C1 segment of cervical spinal cord (tissue), 14 donors: ENCODE measurements at regions not wholly inside any gene's neighbourhood (a gene's known extent, or its start where the extent isn't known, plus 50 kb on each side); places are given as distances from the start of the nearest gene placed in this dataset.
A peak's percentile ranks its signal among the peaks of the same experiment; 100 is the strongest.
"Not testable (repeated sequence)": the region's sequence is repeated elsewhere in the genome, so short reads cannot be mapped to it uniquely, and the experiment has no call there.

Experiments
- DNase-seq, 14 donors: peaks; one replicate each; lab custom pipeline; 2025; lab: John Stamatoyannopoulos, UW

- DNase-seq, result no peak
Observed at GRCh38 chr4:138627096-138627495, 384.9 kb upstream of the SLC7A11 start.

- not testable (repeated sequence) for DNase-seq
Observed at GRCh38 chr4:138622362-138622761, 380.2 kb upstream of the SLC7A11 start.

GRCh38 chr4:138616775-138617174 lies 374.6 kb upstream of the SLC7A11 start:
- DNase-seq, result no peak

GRCh38 chr4:138614398-138615142 lies 372.4 kb upstream of the SLC7A11 start:
- no peak for DNase-seq

GRCh38 chr4:138612428-138612827 lies 370.3 kb upstream of the SLC7A11 start:
- no peak for DNase-seq

GRCh38 chr4:138611721-138612120 lies 369.6 kb upstream of the SLC7A11 start:
- no peak for DNase-seq

GRCh38 chr4:138611017-138611416 lies 368.9 kb upstream of the SLC7A11 start:
- DNase-seq, result no peak

GRCh38 chr4:138609943-138610350 lies 367.8 kb upstream of the SLC7A11 start:
- peak in 2 of 14 donors; percentile 3 to 14 for DNase-seq

GRCh38 chr4:138604556-138604955 lies 362.4 kb upstream of the SLC7A11 start:
- no peak for DNase-seq

- no peak for DNase-seq
Observed at GRCh38 chr4:138602664-138603063, 360.5 kb upstream of the SLC7A11 start.

- DNase-seq, result no peak
Observed at GRCh38 chr4:138599965-138600364, 357.8 kb upstream of the SLC7A11 start.

GRCh38 chr4:138598226-138598625 lies 356.1 kb upstream of the SLC7A11 start:
- DNase-seq, result no peak

GRCh38 chr4:138596896-138597295 lies 354.7 kb upstream of the SLC7A11 start:
- DNase-seq, result no peak

GRCh38 chr4:138595731-138596460 lies 353.7 kb upstream of the SLC7A11 start:
- DNase-seq, result no peak

- no peak for DNase-seq
Observed at GRCh38 chr4:138595171-138595570, 353.0 kb upstream of the SLC7A11 start.

- DNase-seq, result no peak
Observed at GRCh38 chr4:138592796-138593195, 350.6 kb upstream of the SLC7A11 start.

- DNase-seq, result no peak
Observed at GRCh38 chr4:138591808-138592207, 349.7 kb upstream of the SLC7A11 start.

GRCh38 chr4:138588501-138588900 lies 346.4 kb upstream of the SLC7A11 start:
- DNase-seq, result no peak

GRCh38 chr4:138579146-138579545 lies 337.0 kb upstream of the SLC7A11 start:
- DNase-seq, result no peak

GRCh38 chr4:138577826-138578225 lies 335.7 kb upstream of the SLC7A11 start:
- DNase-seq, result not testable (repeated sequence)

- DNase-seq, result no peak
Observed at GRCh38 chr4:138577145-138577544, 335.0 kb upstream of the SLC7A11 start.

GRCh38 chr4:138576684-138577083 lies 334.5 kb upstream of the SLC7A11 start:
- DNase-seq, result no peak

- DNase-seq, result no peak
Observed at GRCh38 chr4:138573246-138573645, 331.1 kb upstream of the SLC7A11 start.
